Testis (tissue), 2 donors: ENCODE measurements at regions not wholly inside any gene's neighbourhood (a gene's known extent, or its start where the extent isn't known, plus 50 kb on each side); places are given as distances from the start of the nearest gene placed in this dataset.

Experiments used
- CTCF ChIP-seq, 3 experiments: fragments of 450-650 bp in 2 of 3; fragments of 200-600 bp in 1 of 3; sonication (generic) in 1 of 3; IDR thresholded peaks; one replicate each; pipeline ENCODE4 v1.5.1; 2016 to 2019; ENCODE audit warnings: antibody characterized with exemption in 3 of 3, mild to moderate bottlenecking in 2 of 3, moderate library complexity in 1 of 3
- POLR2A ChIP-seq: fragments of 450-650 bp; IDR thresholded peaks from one replicate; pipeline ENCODE4 v1.6.1; 2017; ENCODE audit warnings: antibody characterized with exemption, mild to moderate bottlenecking, moderate library complexity

- TF ChIP-seq CTCF (IDR thresholded peaks at IDR 0.05) (no peak), POLR2A (no peak)
Observed at GRCh38 chr2:59997371-59997770, 556.1 kb downstream of the BCL11A start.
